Osteoblast (primary cell): ENCODE measurements at regions not wholly inside any gene's neighbourhood (a gene's known extent, or its start where the extent isn't known, plus 50 kb on each side); places are given as distances from the start of the nearest gene placed in this dataset.

ENCODE experiments used
- DNase-seq: peaks from one replicate; pipeline ENCODE4 v3.0.0; 2011; ENCODE audit warnings: low spot score, mixed read lengths; ENCODE audit not compliant: insufficient read length; ENCODE audit errors: missing footprints
- H2AFZ ChIP-seq: 2 replicates; pipeline ENCODE4 v1.6.0; 2011; ENCODE audit warnings: mild to moderate bottlenecking, low read length
- H3K27ac ChIP-seq: 2 replicates; pipeline ENCODE4 v1.5.1; 2011; ENCODE audit warnings: mild to moderate bottlenecking, low read depth, low read length, moderate library complexity
- H3K27me3 ChIP-seq: 2 replicates; pipeline ENCODE4 v1.6.0; 2012; ENCODE audit warnings: mild to moderate bottlenecking, control low read depth, inconsistent platforms, low read length, moderate library complexity; ENCODE audit not compliant: insufficient read depth
- H3K36me3 ChIP-seq: 2 replicates; pipeline ENCODE4 v1.5.1; 2011; ENCODE audit warnings: mild to moderate bottlenecking, low read length, control low read depth, moderate library complexity; ENCODE audit not compliant: insufficient read depth
- H3K4me1 ChIP-seq: 2 replicates; pipeline ENCODE4 v1.5.1; 2011; ENCODE audit warnings: mild to moderate bottlenecking, low read length, control low read depth, moderate library complexity; ENCODE audit not compliant: insufficient read depth
- H3K4me2 ChIP-seq: 2 replicates; pipeline ENCODE4 v1.6.0; 2011; ENCODE audit warnings: mild to moderate bottlenecking, low read length; ENCODE audit not compliant: insufficient read depth
- H3K4me3 ChIP-seq: fragments of 200-600 bp; sonication (generic); 3 replicates; pipeline ENCODE4 v1.5.1; 2012; ENCODE audit warnings: mild to moderate bottlenecking, low read length, inconsistent platforms; ENCODE audit not compliant: insufficient read depth
- H3K79me2 ChIP-seq: 2 replicates; pipeline ENCODE4 v1.6.0; 2012; ENCODE audit warnings: mild to moderate bottlenecking, low read length, control low read depth, inconsistent platforms; ENCODE audit not compliant: insufficient read depth
- H3K9me3 ChIP-seq: 2 replicates; pipeline ENCODE4 v1.5.1; 2011; ENCODE audit warnings: low read depth, low read length, control low read depth
- H4K20me1 ChIP-seq: 2 replicates; pipeline ENCODE4 v1.6.0; 2012; ENCODE audit warnings: mild to moderate bottlenecking, low read length, control low read depth; ENCODE audit not compliant: insufficient read depth
- CTCF ChIP-seq: IDR thresholded peaks from 2 replicates; pipeline ENCODE4 v1.5.1; 2011; ENCODE audit warnings: mild to moderate bottlenecking, low read depth, low read length, moderate library complexity; ENCODE audit errors: extremely low read depth

DNA sequence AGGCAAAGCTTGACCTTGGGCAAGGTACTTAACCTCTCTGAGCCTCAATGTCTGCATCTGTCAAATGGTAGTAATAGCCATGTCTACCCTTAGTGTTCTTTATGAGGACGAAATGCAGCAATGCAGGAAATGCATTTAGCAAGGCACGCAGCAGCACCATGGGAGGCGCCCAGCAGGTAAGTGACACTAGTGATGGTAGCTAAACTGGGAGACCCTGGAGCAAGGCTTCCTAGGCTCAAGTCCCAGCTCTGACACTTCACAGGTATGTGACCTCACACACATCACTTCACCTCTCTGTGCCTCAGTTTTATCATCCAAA is 289.0 kb downstream of the RRAGC start:
- Histone ChIP-seq H3K4me1 (no peaks in the 10 kb centered on the region), H3K4me2 (no peak overlapping the region), H3K36me3 (no peaks in the 10 kb centered on the region), H3K27me3 (no peaks in the 10 kb centered on the region), H3K4me3 (no peak overlapping the region), H3K9me3 (no peaks in the 10 kb centered on the region), H3K27ac (no peak overlapping the region), H2AFZ (no peak overlapping the region), H3K79me2 (no peaks in the 10 kb centered on the region), H4K20me1 (no peaks in the 10 kb centered on the region)
- DNase-seq = no peak
- TF ChIP-seq CTCF = no peak

- Histone ChIP-seq H3K4me1 (no peaks in the 10 kb centered on the region), H3K36me3 (no peaks in the 10 kb centered on the region), H3K4me2 (no peak overlapping the region), H3K79me2 (no peaks in the 10 kb centered on the region), H3K9me3 (no peaks in the 10 kb centered on the region), H4K20me1 (no peaks in the 10 kb centered on the region), H2AFZ (no peak overlapping the region), H3K4me3 (no peak overlapping the region), H3K27ac (no peak overlapping the region), H3K27me3 (no peaks in the 10 kb centered on the region)
- DNase-seq = no peak
- TF ChIP-seq CTCF = no peak
These were observed 289.5 kb downstream of the RRAGC start for GRCh38 chr1:38569932-38570656.

- H3K4me1 ChIP-seq = no peaks in the 10 kb centered on the region
- no peaks in the 10 kb centered on the region for H3K27me3 ChIP-seq
- H2AFZ ChIP-seq = no peak overlapping the region
- no peak for TF ChIP-seq CTCF
- no peaks in the 10 kb centered on the region for H3K36me3 ChIP-seq
- H3K79me2 ChIP-seq = no peaks in the 10 kb centered on the region
- H4K20me1 ChIP-seq = no peaks in the 10 kb centered on the region
- DNase-seq = no peak
- H3K4me3 ChIP-seq = no peak overlapping the region
- H3K9me3 ChIP-seq = no peaks in the 10 kb centered on the region
- H3K27ac ChIP-seq = no peak overlapping the region
- H3K4me2 ChIP-seq = no peak overlapping the region
These were observed 291.3 kb downstream of the RRAGC start for GRCh38 chr1:38568061-38568857.

DNA sequence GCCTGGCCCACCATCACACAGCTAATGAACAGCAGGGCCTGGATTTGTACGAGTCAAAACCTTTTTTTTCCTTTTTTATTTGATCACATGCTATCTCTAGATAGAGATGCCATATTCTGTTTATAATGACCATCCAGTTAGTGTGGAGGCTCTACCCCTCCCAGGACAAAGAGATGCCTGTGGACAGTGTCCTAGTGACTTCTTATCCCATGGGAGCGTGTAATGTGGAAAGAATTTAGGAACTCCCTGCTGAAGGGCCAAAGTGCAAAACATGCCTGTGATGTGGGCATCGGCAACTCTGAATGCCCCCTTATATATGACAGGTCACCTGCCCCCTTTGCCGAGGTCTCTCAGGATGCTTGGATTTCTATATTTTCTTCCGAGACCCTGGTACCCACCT is 292.2 kb downstream of the RRAGC start:
- H3K9me3 ChIP-seq = no peaks in the 10 kb centered on the region
- no peaks in the 10 kb centered on the region for H3K36me3 ChIP-seq
- H3K79me2 ChIP-seq = no peaks in the 10 kb centered on the region
- no peaks in the 10 kb centered on the region for H4K20me1 ChIP-seq
- H3K27me3 ChIP-seq = no peaks in the 10 kb centered on the region
- no peak for DNase-seq
- H3K4me2 ChIP-seq = no peak overlapping the region
- no peak overlapping the region for H3K27ac ChIP-seq
- no peak overlapping the region for H3K4me3 ChIP-seq
- H2AFZ ChIP-seq = no peak overlapping the region
- TF ChIP-seq CTCF = no peak
- H3K4me1 ChIP-seq = no peaks in the 10 kb centered on the region
